Prostate gland (tissue), 2 donors: ENCODE measurements at regions not wholly inside any gene's neighbourhood (a gene's known extent, or its start where the extent isn't known, plus 50 kb on each side); places are given as distances from the start of the nearest gene placed in this dataset.

Experiments used
- POLR2AphosphoS5 ChIP-seq: sonication (generic); formaldehyde crosslinking; IDR thresholded peaks from one replicate; pipeline ENCODE4 v1.6.1; 2017; ENCODE audit warnings: antibody characterized with exemption
- TF ChIP-seq, protein P1 (sequence below), 4 experiments: fragments of 200-600 bp in 2 of 4; fragments of 450-650 bp in 2 of 4; sonication (generic) in 2 of 4; IDR thresholded peaks; 1 replicate in 3 of 4; 2 replicates in 1 of 4; pipeline ENCODE4 v1.5.1; 2016 to 2019; ENCODE audit warnings: antibody characterized with exemption in 4 of 4, mild to moderate bottlenecking in 2 of 4, moderate library complexity in 2 of 4

DNA sequence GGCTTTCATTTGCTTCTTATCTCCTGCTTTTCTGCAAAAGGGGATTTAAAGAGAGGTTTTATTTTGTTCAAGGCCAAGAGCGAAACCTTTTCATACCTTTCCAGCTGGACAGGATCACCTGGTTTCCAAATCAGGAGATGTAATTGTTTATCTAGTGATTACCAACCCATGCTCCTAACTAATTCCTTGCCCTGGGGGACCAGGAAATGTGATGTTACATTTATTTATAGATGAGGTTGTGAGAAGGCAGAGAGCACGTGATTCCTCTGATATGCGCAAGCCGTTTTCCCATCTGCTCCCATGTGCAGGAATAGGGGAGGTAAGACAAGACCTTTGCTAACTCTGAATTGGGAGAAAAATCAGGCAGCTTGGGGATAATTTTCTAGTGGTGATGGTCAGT is 507.2 kb upstream of the LARGE1 start:
- TF ChIP-seq, protein P1, sequence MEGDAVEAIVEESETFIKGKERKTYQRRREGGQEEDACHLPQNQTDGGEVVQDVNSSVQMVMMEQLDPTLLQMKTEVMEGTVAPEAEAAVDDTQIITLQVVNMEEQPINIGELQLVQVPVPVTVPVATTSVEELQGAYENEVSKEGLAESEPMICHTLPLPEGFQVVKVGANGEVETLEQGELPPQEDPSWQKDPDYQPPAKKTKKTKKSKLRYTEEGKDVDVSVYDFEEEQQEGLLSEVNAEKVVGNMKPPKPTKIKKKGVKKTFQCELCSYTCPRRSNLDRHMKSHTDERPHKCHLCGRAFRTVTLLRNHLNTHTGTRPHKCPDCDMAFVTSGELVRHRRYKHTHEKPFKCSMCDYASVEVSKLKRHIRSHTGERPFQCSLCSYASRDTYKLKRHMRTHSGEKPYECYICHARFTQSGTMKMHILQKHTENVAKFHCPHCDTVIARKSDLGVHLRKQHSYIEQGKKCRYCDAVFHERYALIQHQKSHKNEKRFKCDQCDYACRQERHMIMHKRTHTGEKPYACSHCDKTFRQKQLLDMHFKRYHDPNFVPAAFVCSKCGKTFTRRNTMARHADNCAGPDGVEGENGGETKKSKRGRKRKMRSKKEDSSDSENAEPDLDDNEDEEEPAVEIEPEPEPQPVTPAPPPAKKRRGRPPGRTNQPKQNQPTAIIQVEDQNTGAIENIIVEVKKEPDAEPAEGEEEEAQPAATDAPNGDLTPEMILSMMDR (IDR thresholded peaks at IDR 0.05): no peak
- TF ChIP-seq POLR2AphosphoS5: peak; percentile 73
